ENCODE measurements at regions not wholly inside any gene's neighbourhood (a gene's known extent, or its start where the extent isn't known, plus 50 kb on each side); places are given as distances from the start of the nearest gene placed in this dataset.
"Not testable (repeated sequence)": the region's sequence is repeated elsewhere in the genome, so short reads cannot be mapped to it uniquely, and the experiment has no call there.

DNA sequence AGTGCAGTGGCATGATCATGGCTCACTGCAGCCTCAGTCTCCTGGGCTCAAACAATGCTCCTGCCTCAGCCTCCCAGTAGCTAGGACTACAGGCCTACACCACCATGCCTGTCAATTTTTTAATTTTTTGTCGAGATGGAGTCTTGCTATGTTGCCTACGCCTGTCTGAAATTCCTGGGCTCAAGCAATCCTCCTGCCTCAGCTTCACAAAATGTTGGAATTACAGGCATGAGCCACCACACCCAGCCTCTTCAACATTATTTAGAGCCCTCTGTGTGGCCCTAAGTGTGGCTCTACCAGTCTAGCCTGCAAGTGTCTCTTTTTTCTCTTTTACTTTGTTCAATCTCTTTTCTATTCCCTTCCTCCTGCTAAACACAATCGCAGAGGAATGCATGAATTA is 154.4 kb upstream of the EPB41L4A start:
- DNase-seq (ENCODE audit: low spot score), result no peak

DNA sequence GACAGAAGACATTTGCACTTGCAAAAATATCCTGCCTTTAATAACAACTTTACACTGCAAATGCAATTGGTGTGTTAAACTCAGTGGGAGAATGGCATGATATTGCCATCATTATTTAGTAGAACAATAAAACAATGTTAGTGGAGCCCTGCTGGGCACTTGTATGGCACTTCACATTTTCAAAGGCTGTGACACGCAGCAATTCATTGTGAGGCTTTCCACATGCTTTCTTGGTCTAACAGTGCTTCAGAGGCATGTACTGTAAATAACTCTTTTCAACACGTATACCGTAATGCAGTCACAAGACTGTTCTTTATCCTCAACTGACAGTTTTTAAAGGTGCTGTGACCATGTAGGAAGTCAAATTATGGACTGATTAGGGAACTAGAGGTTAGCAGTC is 155.5 kb upstream of the EPB41L4A start:
- DNase-seq (ENCODE audit: low spot score), result no peak

DNA sequence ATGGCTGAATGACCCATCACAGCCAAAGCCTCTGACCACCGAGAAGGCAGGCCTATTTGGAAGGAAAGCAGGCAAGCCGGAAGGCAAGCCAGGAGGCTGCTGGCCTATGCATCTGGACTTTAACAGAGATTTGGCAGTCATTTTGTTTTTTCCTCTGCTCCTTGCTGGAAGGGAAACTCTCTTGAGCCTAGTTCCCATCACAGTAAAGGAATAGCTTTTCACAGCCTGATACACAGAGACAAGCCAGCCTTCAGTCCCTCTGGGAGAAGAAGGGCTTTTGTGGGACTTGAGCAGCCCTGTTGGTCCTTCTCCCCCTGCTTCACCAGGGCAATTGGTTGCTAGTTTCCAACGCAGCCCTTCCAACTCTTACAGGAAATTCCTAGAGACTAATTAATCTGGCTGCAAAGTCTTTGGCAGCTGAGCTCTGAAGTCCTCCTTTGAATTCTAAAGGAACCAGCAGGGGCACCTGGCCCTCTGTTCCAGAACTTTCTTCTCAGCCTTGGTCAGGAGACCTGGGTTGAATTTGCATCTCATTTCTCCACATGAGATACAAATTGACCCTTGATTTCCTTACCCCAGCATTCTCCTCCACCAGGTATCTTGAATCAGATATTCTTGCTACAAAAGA is 157.3 kb upstream of the EPB41L4A start:
- no peak for DNase-seq (ENCODE audit: low spot score)

DNA sequence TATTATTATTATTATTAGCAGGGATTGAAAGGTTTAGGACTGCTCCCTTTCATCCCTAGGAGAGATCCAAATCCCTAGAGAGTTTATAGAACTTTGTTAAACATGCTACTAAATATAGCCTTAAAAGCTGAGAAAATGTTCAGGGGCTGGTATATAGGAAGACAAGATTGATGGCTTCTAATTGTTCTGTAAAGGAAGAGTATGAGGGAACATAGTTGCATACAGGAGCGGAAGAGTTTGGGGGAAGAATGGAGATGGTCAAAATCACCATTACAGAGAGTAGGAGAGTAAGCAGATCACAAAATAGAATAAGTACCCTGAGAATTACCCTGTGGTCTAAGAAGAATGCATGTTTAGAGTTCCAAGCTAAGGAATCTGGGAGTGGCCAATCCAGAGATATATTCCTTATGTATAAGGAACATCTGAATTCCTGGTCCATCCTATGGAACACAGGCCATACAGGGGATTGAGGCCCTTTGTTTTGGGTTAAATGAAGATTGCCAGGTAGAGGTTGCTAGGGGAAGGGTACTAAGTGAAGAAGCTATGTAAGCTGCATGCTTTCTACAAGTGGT is 158.0 kb upstream of the APC start:
- DNase-seq (ENCODE audit: low spot score), result no peak

DNA sequence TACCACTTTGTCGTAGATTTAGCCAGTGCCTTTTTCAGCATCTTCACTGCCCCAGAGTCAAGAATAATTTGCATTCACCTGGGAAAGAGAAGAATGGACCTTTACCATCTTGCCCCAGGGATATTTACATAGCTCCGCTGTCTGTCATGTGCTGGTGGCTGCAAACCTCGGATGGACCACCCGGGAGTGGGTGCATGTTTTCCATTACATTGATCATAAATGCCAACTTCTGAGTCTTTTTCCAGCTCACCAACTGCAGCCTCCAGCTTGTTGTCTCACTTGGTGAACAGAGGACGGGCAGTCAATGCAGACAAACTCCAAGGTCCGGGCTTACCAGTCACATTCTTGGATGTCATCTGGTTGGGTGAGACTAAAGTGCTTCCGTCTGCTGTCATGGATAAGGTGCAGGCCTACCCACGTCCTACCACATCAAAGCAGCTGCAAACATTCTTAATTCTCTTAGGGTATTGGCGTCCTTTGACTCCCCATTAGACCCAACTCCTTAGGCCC is 155.8 kb upstream of the APC start:
- no peak for DNase-seq (ENCODE audit: low spot score)

DNA sequence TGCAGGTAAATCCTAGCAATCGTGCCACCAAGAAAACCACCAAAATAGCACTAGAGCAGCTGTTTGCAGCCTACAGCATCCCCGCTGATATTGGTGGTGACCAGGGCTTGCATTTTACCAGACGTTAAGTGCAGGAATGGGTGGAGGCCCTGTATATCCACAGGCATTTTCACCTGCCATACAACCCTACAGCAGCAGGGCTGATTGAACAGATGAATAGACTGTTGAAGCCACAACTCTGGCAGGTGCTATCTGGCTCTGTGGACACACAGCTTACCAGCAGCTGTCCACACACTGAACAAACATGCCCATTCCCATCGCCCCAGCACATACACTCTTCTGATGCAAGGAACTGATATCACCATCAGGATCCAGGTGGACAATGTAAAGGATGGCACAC is 154.5 kb upstream of the APC start:
- DNase-seq (ENCODE audit: low spot score), result no peak

DNA sequence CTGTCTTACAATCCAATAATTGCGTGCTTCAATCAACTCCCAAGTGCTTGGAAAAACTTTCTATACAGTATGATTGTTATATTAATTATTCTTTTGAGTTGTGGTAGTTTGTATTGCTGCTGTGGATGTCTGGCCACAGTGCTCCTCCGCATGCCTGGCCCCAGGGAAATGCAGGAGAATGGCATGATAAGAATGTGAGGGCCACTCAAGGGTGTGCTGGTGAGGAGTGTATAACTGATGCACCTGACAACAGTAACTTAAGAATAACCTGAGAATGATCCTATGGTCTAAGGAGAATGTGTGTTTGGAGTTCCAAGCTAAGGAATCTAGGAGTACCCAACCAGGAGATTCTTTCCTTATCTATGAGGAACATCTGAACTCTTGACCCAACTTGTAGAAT is 152.9 kb upstream of the APC start:
- DNase-seq (ENCODE audit: low spot score), result no peak

DNA sequence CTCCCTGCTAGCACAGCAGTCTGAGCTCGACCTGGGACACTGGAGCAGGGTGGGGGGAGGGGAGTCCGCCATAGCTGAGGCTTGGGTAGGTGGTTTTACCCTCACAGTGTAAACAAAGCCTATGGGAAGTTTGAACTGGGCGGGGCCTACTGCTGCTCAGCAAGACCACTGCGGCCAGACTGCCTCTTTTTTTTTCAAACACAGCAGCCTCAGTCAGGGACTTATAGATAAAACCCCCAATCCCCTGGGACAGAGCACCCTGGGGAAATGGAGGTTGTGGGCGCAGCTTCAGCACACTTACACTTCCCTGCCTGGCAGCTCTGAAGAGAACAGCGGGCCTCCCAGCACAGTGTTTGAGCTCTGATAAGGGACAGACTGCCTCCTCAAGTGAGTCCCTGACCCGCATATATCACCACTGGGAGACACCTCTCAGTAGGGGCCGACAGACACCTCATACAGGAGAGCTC is 151.1 kb upstream of the APC start:
- DNase-seq (ENCODE audit: low spot score), result no peak

DNA sequence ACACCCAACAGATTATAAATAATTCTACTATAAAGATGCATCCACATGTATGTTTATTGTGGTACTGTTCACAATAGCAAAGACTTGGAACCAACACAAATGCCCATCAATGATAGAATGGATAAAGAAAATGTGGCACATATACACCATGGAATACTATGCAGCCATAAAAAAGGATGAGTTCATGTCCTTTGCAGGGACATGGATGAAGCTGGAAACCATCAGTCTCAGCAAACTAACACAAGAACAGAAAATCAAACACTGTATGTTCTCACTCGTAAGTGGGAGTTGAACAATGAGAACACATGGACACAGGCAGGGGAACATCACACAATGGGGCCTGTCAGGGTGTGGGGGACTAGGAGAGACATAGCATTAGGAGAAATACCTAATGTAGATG is 146.8 kb upstream of the APC start:
- DNase-seq (ENCODE audit: low spot score), result not testable (repeated sequence)

DNA sequence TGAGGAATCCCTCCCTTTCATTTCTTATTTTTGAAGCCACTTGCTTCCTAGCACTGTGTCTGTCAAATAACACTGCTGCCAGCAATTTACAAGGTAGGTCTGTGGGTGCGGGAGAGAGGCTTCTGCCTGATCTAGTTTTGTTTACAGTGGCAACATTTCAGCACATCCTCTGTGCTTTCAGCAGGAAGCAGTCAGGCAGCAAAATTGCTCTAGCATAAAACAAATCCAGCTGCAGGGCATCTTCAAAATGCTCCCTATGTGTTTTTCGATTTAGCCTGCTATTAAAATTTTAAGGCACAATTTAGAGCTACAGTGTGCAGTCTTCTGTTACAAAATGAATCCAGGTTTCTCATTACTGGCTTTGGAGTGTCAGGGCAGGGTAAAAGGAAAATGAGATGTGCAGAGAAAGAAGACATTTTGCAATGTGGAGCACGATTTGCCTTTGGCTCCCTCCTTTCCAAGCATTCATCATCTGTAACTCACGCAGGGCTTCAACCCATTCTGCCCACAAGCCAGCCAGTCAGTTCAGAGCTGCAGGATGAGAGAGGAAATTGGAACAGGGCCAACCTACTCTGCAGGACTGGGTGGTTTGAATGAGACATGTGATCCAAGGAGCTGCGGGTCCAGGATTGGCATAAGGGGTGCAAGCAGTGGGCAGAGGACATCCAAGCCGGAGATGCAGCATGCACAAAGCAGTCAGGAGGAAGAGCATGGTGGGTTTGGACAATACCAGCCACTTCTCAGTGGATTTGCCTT is 143.4 kb upstream of the APC start:
- no peak for DNase-seq (ENCODE audit: low spot score)

DNA sequence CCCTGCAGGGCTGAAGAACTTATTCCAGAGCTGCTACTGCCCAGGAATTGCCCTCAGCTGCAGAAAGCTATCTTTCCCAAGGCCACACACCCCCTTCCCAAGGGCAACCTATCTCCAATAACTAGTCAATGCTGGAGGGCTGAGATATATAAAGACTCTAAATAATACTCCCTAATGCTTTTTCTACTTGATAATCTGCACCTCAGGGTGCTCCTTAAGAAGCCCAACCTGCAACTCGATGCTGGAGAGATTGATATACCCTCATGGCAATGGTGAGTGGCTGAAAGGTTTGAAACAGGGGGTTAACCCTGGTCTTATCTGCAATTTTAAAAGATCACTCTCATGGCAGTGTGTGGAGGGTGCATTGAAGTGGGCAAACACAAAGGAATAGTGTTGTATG is 142.7 kb upstream of the APC start:
- DNase-seq (ENCODE audit: low spot score), result no peak

DNA sequence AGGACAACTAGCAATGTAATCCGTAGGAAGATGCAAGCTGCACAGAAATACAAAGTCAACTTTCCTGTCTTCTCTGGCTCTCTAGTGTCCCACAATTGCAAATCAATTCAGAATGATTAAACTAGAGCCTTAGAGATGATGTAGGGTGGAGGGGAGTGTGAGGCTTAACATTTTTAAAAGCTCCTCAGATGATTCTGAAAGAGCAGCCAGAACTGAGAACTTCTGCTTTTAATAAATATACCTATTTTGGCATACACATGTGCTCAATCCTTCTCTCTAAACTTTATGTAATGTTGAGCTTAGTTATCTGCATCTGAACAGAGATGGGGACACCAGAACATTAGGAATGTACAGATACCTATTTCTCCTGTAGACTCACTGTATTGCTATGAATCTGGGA is 139.9 kb upstream of the APC start:
- no peak for DNase-seq (ENCODE audit: low spot score)

DNA sequence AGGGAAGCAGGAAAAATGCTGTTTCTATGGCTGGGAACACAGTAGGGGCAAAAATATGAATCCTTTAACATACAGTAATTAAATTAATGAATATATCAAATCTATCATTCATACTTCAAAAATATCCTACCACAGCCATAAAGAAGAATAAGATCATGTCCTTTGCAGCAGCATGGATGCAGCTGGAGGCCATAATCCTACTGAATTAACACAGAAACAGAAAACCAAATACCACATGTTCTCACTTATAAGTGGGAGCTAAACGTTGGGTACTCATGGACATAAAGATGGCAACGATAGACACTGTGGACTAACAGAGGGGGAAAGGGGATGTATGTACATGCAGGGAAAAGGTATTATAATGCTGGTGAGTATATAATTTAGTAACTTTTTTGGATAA is 137.2 kb upstream of the APC start:
- not testable (repeated sequence) for DNase-seq (ENCODE audit: low spot score)

DNA sequence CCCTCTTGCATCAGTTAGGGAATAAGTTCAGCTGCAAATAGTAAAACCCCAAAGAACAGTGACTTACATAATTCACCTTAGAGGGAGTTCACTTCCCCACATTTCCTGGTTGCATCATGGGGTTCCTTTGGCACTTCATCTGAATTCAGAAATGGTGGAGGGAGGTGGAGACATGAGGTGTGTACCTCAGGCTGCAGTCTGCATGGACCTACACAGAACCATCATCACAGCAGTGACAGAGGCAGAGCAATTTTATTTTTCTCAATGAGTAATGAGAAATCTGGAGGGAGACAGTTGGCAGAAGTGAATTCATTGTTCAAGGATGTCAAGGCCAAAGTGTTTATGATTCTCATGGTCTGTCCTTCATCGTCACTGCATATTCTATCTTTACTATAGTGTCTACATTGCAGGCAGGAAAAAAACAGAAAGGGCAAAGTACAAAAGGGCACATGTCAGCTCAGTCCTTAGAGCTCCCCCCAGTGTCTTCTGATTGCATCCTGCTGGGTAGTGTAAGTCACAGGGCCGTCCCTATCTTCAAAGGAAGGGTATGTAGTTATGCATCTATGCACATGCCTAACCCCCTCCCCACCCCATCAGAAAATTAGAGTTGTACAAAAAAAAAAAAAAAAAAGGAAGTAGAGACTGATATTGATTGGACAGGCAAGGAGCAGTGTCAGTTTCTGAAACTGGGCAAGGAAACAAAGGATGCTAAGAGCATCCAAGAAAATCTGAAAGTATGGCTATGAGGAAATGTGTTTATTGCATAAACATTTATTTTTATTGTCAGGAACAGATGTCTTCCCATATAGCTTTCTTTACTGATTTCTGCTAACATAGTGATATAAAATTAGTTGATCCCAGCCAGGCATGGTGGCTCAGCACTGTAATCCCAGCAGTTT is 132.7 kb upstream of the APC start:
- peak; percentile 48 for DNase-seq (ENCODE audit: low spot score)

DNA sequence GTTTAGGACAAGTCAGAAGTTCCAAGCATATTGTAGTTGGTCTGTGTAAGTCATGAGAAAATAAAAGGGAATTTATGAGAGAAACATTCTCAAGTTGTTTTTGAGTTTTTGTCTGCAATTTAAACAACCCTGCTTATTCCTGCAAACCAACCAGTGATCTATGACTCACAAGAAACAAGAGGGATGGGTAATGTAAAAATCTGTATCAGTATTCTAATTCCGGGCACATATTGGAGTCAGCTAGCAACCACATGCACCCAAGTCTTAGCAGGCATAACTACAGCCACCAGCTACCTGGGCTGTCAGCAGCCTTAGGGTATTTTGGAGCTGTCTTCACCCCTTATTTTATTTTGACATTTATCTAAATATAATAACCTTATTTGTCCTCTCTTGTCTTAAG is 128.7 kb upstream of the APC start:
- DNase-seq (ENCODE audit: low spot score), result no peak

DNA sequence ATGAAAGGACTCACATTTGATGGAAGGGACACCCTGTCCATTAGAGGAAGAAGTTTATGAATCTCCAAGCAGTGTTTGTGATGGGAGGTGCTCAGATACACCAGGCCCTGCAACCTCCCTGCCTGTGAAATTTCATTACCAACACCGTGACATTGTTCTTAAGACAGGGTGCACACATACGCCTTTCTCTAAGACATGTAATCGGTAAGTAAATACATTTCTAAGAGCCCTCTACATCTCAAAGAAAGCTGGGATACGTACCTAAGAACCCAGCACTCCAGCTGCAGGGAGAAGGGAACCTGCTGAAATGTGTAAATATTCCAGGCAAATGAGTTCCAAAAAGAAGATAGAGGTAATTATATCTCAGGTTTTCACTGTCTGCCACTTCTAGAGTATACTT is 125.0 kb upstream of the APC start:
- DNase-seq (ENCODE audit: low spot score), result no peak

DNA sequence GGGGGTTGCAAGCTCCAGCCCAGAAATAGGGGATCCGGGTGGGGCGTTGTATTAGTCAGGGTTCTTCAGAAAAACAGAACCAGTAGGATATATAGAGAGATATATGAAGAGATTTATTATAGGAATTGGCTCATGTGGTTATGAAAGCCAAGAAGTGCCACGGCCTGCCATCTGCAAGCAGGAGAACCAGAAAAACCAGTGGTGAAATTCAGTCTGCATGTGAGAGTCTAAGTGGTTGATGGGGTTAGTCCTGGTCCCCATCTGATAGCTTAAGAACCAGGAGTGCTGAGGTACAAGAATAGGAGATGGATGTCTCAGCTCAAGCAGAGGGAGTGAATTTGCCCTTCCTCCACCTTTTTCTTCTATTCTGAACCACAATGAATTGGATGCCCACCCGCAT is 123.4 kb upstream of the APC start:
- no peak for DNase-seq (ENCODE audit: low spot score)

DNA sequence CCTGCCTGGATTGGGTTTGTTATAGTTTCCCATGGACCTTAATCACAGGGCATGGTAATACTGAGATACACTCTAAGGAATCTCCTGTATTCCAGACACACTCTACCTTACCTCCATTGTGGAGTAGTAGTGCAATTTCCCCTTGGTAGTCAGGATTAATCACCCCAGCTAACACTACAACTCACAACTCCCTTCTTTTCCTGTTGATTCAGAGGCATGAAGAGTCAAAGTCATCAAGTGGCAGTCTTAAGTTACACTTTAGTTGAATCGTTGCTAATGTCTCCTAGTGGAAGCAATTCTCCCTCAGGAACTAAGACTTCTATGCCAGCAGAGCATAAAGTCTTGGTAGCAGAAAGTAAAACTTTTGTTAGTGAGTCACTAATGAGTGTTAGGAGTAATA is 122.7 kb upstream of the APC start:
- peak; percentile 38 for DNase-seq (ENCODE audit: low spot score)

DNA sequence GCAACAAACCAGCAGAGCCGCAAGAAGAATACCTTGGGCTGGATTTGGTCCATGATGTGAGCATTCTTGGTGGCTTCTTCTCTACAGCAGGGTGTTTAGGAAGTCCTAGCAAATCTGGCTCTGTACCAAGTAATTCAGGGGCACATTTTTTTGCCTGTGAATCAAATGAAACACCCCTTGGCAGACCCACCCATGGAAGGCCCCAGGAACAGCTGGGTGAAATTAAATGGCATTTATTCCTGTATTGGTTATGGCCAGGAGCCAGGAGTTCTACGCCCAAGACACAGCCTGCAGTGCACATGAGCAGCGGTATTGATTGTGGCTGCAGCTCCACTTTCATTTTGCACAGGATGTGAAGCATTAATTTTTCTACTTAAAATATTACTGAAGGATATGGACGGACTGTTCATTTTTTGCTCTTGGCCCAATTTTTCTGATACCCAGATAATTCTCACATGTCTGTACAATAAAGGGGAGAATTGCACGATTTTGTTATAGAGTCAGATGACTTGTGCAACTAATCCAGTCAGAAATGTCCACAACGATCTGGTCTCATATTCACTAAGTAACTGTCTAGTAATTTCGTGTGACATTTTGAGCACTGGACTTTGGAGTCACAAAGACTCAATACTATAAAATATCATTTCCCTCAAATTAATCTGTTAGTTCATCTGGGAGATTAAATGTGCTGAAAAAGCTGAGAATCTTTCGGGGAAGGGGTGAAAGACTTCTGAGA is 120.7 kb upstream of the APC start:
- DNase-seq (ENCODE audit: low spot score), result no peak

DNA sequence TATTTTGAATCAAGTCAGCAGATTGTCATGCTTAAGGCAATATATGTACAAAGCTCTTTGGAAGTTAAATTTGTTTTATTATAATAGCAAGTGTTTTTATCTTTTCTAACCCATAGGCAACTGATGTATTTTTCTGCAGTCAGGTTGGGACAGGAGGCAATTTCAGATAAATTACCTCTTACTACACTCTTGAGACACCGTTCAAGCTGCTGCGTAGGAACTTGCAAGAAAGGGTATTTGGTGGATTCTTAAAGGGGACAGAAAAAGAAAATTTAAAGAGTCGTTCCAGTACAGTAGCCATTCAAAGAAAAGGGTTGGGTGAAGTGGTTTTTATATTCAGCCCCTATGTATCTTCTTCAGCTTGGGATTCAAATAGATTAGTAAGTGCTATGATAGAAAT is 112.4 kb upstream of the APC start:
- DNase-seq (ENCODE audit: low spot score), result no peak

DNA sequence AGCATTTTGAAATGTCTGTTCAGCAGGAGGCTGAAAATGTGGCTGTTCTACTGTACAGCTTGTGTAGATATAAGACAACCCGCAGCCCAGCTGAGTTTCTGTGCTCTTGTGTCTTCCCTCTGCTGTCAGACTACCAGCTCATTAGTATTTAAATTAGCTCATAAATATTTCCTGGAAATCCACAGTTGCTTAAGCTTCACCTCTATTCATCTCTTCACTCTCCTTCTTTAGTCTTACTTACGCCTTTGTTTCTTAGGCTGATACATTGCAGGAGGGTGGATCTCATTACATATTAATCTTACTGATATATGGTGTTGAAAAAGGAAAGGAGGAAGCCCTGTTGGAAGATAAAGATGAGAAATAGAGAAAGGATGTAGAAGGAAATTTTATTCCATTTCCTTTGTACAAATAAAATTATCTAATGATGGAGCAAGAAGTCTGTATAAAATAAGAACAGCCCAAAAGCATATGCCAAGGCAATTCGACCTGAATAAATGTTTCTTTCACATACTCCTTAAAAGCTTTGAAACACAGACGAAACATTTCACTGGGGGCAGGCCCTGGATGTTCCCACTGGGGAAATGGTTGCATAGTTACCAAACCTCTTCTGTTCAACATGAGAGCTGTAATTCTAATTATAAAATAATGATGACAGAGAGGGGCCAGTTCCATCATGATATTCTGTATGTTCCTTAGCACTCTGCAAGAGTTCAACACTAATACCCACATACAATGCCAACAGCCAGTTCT is 111.8 kb upstream of the APC start:
- DNase-seq (ENCODE audit: low spot score), result no peak

Measured in RKO (cell line).